HFF-Myc (cell line): ENCODE measurements at regions not wholly inside any gene's neighbourhood (a gene's known extent, or its start where the extent isn't known, plus 50 kb on each side); places are given as distances from the start of the nearest gene placed in this dataset.
"Not testable (repeated sequence)": the region's sequence is repeated elsewhere in the genome, so short reads cannot be mapped to it uniquely, and the experiment has no call there.

Experiments
- DNase-seq: peaks from one replicate; pipeline ENCODE4 v3.0.0-alpha.2; 2011; ENCODE audit warnings: low read depth; ENCODE audit errors: extremely low read depth
- H3K4me3 ChIP-seq: replicated peaks from 2 replicates; pipeline ENCODE4 v1.5.1; 2011; ENCODE audit warnings: low read depth, mild to moderate bottlenecking, control low read depth, low read length
- TF ChIP-seq, protein P1 (sequence below): IDR thresholded peaks from 2 replicates; pipeline ENCODE4 v1.5.1; 2012; ENCODE audit warnings: mild to moderate bottlenecking, low read depth, low read length, control low read depth; ENCODE audit errors: missing control alignments

DNA sequence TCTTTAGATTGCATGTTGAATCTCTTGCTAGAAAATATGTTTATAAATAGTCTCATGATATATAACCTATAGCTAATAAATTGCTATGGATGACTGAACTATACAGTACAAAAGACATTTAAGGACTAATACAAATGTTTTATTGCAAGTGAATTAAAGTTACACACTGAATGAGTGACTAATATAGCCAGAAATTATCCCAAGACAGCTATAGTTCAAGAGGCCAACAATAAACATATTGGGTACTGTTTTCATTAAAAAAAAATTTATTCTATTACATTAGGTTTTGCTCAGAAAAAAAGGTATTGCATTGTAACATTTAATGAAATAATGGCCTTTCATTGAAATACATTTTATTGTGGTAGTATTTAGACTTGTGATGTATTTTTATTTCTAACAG lies 819.1 kb downstream of the TRIML1 start:
- H3K4me3 ChIP-seq = no peak overlapping the region
- TF ChIP-seq, protein P1, sequence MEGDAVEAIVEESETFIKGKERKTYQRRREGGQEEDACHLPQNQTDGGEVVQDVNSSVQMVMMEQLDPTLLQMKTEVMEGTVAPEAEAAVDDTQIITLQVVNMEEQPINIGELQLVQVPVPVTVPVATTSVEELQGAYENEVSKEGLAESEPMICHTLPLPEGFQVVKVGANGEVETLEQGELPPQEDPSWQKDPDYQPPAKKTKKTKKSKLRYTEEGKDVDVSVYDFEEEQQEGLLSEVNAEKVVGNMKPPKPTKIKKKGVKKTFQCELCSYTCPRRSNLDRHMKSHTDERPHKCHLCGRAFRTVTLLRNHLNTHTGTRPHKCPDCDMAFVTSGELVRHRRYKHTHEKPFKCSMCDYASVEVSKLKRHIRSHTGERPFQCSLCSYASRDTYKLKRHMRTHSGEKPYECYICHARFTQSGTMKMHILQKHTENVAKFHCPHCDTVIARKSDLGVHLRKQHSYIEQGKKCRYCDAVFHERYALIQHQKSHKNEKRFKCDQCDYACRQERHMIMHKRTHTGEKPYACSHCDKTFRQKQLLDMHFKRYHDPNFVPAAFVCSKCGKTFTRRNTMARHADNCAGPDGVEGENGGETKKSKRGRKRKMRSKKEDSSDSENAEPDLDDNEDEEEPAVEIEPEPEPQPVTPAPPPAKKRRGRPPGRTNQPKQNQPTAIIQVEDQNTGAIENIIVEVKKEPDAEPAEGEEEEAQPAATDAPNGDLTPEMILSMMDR = no peak
- DNase-seq = no peak

DNA sequence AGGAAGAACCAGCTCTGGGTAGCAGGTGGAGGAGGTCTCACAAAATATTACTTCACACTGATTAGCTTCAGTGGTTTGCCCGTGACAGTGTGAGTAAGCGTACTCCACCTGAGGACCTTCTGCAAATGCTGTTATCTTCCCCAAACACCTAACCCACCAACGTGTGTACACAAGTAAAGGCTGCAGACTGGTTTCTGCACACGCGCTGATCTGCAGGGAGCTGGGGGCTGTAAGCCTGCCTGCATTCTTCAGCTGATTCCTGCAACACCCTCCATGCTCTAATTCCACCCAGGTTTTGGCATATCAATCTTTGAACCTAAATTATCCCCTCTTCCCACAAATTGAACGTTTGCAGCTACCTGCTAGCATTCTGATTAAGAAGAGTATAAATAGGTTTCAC lies 820.2 kb downstream of the TRIML1 start:
- TF ChIP-seq, protein P1 = no peak
- no peak for DNase-seq
- H3K4me3 ChIP-seq = no peak overlapping the region

DNA sequence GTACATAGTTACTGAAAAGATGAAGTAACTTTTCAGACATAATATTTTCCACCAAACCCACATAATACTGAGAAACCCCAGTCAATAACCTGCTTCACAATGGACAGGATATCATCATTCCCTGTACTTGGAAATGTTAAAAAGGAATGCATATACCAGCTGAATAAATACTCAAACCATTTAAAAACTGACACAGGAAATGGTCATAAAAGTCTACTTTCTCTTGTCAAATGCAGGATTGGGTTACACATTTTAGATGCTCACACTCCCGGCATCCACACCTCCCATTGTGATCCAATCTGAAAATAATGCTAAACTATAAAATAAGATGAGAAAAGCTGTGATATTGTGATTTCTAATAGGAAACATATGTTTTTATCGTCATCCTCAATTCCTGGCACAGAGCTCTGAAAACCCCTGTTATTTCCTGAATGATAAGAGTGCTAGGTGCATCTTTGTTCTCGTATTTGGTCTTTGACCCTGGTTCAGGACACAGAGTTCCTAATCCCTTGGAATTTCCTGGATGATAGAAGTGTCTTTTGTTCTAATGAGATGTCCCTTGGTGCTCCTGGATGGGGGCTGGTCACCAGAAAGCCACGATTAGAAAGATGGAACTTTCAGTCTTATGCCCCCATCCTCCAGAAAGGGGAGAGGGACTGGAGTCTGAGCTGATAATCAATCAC lies 821.3 kb downstream of the TRIML1 start:
- TF ChIP-seq, protein P1 = no peak
- DNase-seq = peak; percentile 70

DNA sequence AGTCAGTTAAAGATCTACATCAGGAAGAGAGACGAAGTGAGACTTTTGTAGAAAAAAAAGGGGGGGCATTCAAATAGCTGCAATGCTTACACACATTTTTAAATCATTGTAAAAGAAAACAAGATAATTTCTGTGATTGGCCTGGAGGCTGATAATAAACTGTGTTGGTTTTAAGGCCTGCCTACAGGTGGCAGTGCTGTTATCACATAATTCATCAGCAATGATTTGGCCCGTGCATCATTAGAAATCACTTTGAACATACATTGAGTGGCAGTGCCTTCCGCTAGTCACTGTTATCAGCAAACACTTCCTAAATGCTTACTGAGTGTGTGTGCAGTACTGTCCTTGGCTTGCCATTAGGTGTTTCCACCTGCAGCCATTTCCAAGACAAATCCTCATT lies 831.9 kb downstream of the TRIML1 start:
- H3K4me3 ChIP-seq = no peak overlapping the region
- TF ChIP-seq, protein P1 = peak; percentile 24
- no peak for DNase-seq

More for the DNA sequence above, 821.3 kb downstream of the TRIML1 start:
- H3K4me3 ChIP-seq = no peak overlapping the region

DNA sequence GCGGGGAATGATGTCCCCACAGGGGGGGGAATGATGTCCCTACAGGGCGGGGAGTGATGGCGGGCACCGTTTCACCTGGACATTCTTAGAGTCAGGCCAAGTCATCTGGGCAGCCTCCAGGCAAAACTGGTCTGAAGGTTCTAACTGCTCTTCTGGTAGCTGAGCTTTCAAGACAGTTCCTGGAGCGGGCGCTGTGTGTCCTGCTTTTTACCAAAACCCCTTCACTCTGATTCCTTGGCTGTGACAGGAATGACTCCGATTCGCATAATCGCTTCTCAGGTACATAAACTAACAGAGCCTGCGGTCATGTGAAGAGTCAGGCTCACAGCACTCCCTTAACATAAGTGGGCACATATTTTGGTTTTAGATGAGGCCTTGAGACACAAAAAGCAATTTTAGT lies 836.0 kb downstream of the TRIML1 start:
- TF ChIP-seq, protein P1 = no peak
- no peak for DNase-seq
- H3K4me3 ChIP-seq = no peak overlapping the region

DNA sequence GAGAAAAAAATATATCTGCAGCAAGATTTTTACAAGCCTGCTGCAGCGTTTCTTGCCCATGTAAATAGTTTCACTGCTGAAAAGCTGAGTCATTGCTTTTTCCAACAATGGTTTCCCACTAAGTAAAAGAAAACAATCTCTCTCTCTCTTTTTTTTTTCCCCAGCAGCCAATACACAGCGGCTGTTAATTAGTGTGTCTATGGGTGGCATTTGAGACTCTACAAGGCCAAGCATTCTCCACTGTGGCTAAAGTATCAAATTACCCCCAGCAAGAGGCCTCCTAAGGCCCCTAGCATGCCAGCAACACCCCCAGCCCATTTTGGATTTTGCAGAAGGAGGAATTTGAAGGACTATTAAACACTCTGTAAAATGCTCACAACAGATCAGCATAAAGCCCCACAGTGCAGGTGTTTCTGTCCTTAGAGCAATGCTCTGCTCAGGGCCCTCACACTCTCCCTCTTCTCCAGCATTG lies 837.4 kb downstream of the TRIML1 start:
- TF ChIP-seq, protein P1 = no peak
- DNase-seq = peak; percentile 62
- H3K4me3 ChIP-seq = no peak overlapping the region

DNA sequence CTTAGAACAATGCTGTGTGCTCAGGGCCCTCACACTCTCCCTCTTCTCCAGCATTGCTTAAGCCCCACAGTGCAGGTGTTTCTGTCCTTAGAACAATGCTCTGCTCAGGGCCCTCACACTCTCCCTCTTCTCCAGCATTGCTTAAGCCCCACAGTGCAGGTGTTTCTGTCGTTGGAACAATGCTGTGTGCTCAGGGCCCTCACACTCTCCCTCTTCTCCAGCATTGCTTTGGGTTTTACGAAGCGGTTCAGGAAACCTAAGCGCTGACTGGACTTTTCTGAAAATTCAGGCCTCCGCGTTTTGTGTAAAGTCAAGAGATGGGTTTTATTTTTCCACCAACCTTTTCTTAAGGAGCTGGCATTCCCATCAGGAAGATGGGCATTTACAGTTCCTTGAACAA lies 838.0 kb downstream of the TRIML1 start:
- H3K4me3 ChIP-seq, DNase-seq: not testable (repeated sequence)
